Endothelial cell of umbilical vein (primary cell): ENCODE measurements at regions not wholly inside any gene's neighbourhood (a gene's known extent, or its start where the extent isn't known, plus 50 kb on each side); places are given as distances from the start of the nearest gene placed in this dataset.
"Not testable (repeated sequence)": the region's sequence is repeated elsewhere in the genome, so short reads cannot be mapped to it uniquely, and the experiment has no call there.

Experiments
- BruUV-seq: library from RNA; stranded (reverse); fragments of 400-500 nt; replicated peaks from 2 replicates; lab custom pipeline; 2021; lab: Mats Ljungman, UMichigan
- CTCF ChIA-PET: fragments of 300-600, 350-600 bp; sonication (Branson Sonifier 250); formaldehyde crosslinking; loops from one replicate; lab custom pipeline; 2021; ENCODE audit warnings: antibody characterized with exemption, inconsistent platforms; lab: Charles Lee
- POLR2A ChIA-PET: fragments of 300-600, 350-600 bp; sonication (Branson Sonifier 250); formaldehyde crosslinking; loops from one replicate; lab custom pipeline; 2021; ENCODE audit warnings: antibody characterized with exemption, inconsistent platforms; lab: Charles Lee
- DNase-seq: peaks from one replicate; pipeline ENCODE4 v3.0.0-alpha.2; 2011; ENCODE audit warnings: low read depth, low spot score
- FAIRE-seq: peaks from 2 replicates; lab custom pipeline; 2011; peaks lifted over from hg19 to GRCh38; lab: Jason Lieb, UNC
- H2AFZ ChIP-seq: 2 replicates; pipeline ENCODE4 v1.6.0; 2012; ENCODE audit warnings: low read depth, low read length, control low read depth, inconsistent platforms
- H3K27ac ChIP-seq: 2 replicates; pipeline ENCODE4 v1.5.1; 2011; ENCODE audit warnings: low read depth, mild to moderate bottlenecking, control low read depth, low read length, moderate library complexity; ENCODE audit not compliant: insufficient read depth
- H3K27me3 ChIP-seq, 2 experiments: 2 replicates each; pipeline versions ENCODE4 v1.6.0 to v1.6.1; 2011; ENCODE audit warnings: low read length in 2 of 2, mixed read lengths in 1 of 2; ENCODE audit not compliant: control insufficient read depth in 2 of 2, insufficient read depth in 2 of 2
- H3K36me3 ChIP-seq, 2 experiments: 2 replicates in 1 of 2; 3 replicates in 1 of 2; pipeline ENCODE4 v1.5.1; 2011; ENCODE audit warnings: low read length in 2 of 2, mild to moderate bottlenecking in 1 of 2, moderate library complexity in 1 of 2; ENCODE audit not compliant: control insufficient read depth in 2 of 2, insufficient read depth in 2 of 2; ENCODE audit errors: extremely low read depth in 1 of 2
- H3K4me1 ChIP-seq: 3 replicates; pipeline ENCODE4 v1.5.1; 2011; ENCODE audit warnings: mild to moderate bottlenecking, low read length; ENCODE audit not compliant: control insufficient read depth, insufficient read depth; ENCODE audit errors: extremely low read depth
- H3K4me2 ChIP-seq: 2 replicates; pipeline ENCODE4 v1.6.1; 2011; ENCODE audit warnings: low read length, control low read depth, mixed read lengths; ENCODE audit not compliant: insufficient read depth
- H3K4me3 ChIP-seq, 3 experiments: fragments of 200-600 bp in 1 of 3; sonication (generic), shearing (Covaris generic) in 1 of 3; replicated peaks in 1 of 3; 2 replicates each; pipeline ENCODE4 v1.5.1; 2011 to 2016; ENCODE audit warnings: control low read depth in 3 of 3, low read length in 3 of 3, mild to moderate bottlenecking in 2 of 3, inconsistent platforms in 1 of 3, low read depth in 1 of 3, moderate library complexity in 1 of 3; ENCODE audit not compliant: insufficient read depth in 1 of 3
- H3K79me2 ChIP-seq: 2 replicates; pipeline ENCODE4 v1.6.0; 2012; ENCODE audit warnings: low read length, inconsistent platforms; ENCODE audit not compliant: control insufficient read depth, insufficient read depth
- H3K9ac ChIP-seq: replicated peaks from 2 replicates; pipeline ENCODE3; 2011; ENCODE audit warnings: low read length, control low read depth; ENCODE audit not compliant: insufficient read depth; ENCODE audit errors: extremely low read depth
- H3K9me1 ChIP-seq: replicated peaks from 3 replicates; pipeline ENCODE4 v1.6.0; 2011; ENCODE audit warnings: mild to moderate bottlenecking, low read length; ENCODE audit not compliant: control insufficient read depth, insufficient read depth; ENCODE audit errors: extremely low read depth
- H3K9me3 ChIP-seq: replicated peaks from 2 replicates; pipeline ENCODE4 v1.5.1; 2012; ENCODE audit warnings: low read length, inconsistent platforms; ENCODE audit not compliant: control insufficient read depth, insufficient read depth
- H4K20me1 ChIP-seq: replicated peaks from 2 replicates; pipeline ENCODE3; 2011; ENCODE audit warnings: mild to moderate bottlenecking, low read length; ENCODE audit not compliant: control insufficient read depth, insufficient read depth; ENCODE audit errors: extremely low read depth
- EZH2 ChIP-seq: IDR thresholded peaks from 2 replicates; pipeline ENCODE4 v1.6.1; 2012; ENCODE audit warnings: borderline replicate concordance, low read depth, mild to moderate bottlenecking, moderate library complexity, low read length, inconsistent platforms; ENCODE audit not compliant: severe bottlenecking
- FOS ChIP-seq: IDR thresholded peaks from 2 replicates; pipeline ENCODE4 v1.6.1; 2011; ENCODE audit warnings: mild to moderate bottlenecking, low read length, moderate library complexity, borderline replicate concordance; ENCODE audit not compliant: insufficient read depth
- GATA2 ChIP-seq: IDR thresholded peaks from 2 replicates; pipeline ENCODE4 v1.7.0; 2011; ENCODE audit warnings: low read depth, mild to moderate bottlenecking, moderate library complexity, mixed read lengths, low read length; ENCODE audit not compliant: insufficient read length, insufficient read depth
- JUN ChIP-seq: IDR thresholded peaks from 2 replicates; pipeline ENCODE4 v1.6.1; 2011; ENCODE audit warnings: borderline replicate concordance, low read depth; ENCODE audit not compliant: insufficient read length, insufficient read depth
- MYC ChIP-seq: IDR thresholded peaks from one replicate; pipeline ENCODE4 v1.6.1; 2011; ENCODE audit warnings: mild to moderate bottlenecking, low read depth, low read length
- POLR2A ChIP-seq: IDR thresholded peaks from 2 replicates; pipeline ENCODE4 v1.6.1; 2012; ENCODE audit warnings: low read depth, mild to moderate bottlenecking, control low read depth, low read length
- POLR2AphosphoS5 ChIP-seq: IDR thresholded peaks from 2 replicates; pipeline ENCODE4 v1.6.1; 2012; ENCODE audit warnings: low read depth, mild to moderate bottlenecking, control low read depth, low read length, moderate library complexity; ENCODE audit not compliant: insufficient read depth
- dilution Hi-C: fragments of 300-500 bp; cut with MboI; formaldehyde crosslinking; loops from one replicate; pipeline ENCODE4 v1.15.0; 2019; ENCODE audit warnings: low sequenced_read_pairs; ENCODE audit not compliant: extremely low pct_ligation_motif_present
- intact Hi-C: fragments of 100-400 bp; cut with micrococcal nuclease; formaldehyde crosslinking; loops from one replicate; pipeline ENCODE4 v1.10.0; 2022
- TF ChIP-seq, protein P1 (sequence below), 2 donors: IDR thresholded peaks; 1 replicate in 1 of 2; 2 replicates in 1 of 2; pipeline ENCODE4 v1.5.1; 2011; ENCODE audit warnings: low read length in 2 of 2, mild to moderate bottlenecking in 2 of 2, moderate library complexity in 2 of 2, control low read depth in 1 of 2, inconsistent platforms in 1 of 2, low read depth in 1 of 2; ENCODE audit not compliant: insufficient read depth in 1 of 2; ENCODE audit errors: extremely low read depth in 1 of 2
- TF ChIP-seq, protein P2 (sequence below): IDR thresholded peaks from 2 replicates; pipeline ENCODE4 v1.6.1; 2011; ENCODE audit not compliant: insufficient read depth, insufficient read length

DNA sequence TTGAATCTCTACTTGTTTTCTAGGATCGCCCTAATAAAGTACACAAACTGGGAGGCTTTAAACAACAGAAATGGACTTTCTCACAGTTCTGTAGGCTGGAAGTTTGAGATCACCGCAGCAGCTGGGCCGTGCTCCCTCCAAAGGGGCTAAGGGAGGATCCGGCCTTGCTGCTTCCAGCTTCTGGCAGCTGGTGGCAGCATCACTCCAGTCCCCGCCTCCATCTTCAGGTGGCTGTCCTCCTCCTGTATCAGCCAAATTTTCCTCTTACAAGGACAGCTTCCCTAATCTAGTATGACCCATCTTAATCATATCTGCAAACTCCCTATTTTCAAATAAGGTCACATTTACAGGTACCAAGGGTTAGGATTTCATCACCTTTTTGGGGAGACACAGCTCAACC is 120.5 kb downstream of the MRPL57 start:
- TF ChIP-seq, protein P1, sequence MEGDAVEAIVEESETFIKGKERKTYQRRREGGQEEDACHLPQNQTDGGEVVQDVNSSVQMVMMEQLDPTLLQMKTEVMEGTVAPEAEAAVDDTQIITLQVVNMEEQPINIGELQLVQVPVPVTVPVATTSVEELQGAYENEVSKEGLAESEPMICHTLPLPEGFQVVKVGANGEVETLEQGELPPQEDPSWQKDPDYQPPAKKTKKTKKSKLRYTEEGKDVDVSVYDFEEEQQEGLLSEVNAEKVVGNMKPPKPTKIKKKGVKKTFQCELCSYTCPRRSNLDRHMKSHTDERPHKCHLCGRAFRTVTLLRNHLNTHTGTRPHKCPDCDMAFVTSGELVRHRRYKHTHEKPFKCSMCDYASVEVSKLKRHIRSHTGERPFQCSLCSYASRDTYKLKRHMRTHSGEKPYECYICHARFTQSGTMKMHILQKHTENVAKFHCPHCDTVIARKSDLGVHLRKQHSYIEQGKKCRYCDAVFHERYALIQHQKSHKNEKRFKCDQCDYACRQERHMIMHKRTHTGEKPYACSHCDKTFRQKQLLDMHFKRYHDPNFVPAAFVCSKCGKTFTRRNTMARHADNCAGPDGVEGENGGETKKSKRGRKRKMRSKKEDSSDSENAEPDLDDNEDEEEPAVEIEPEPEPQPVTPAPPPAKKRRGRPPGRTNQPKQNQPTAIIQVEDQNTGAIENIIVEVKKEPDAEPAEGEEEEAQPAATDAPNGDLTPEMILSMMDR (IDR thresholded peaks at IDR 0.05; ENCODE audit: extremely low read depth in 1 of 2, insufficient read depth in 1 of 2, low read depth in 1 of 2, low read length in 2 of 2), result peak; percentile 25 to 35
- intact Hi-C loops, result loop anchor here (1.0 to 5.0 kb wide), 4 partner anchors 120 to 375 kb away; partner anchors contain the start of genes FGF9, MRPL57 and SKA3
- H3K9me3 ChIP-seq, H3K4me2 ChIP-seq, H3K9me1 ChIP-seq, H3K79me2 ChIP-seq, POLR2A ChIA-PET, dilution Hi-C loops, H4K20me1 ChIP-seq, BruUV-seq, H3K27me3 ChIP-seq, H3K4me3 ChIP-seq, H3K36me3 ChIP-seq, H3K27ac ChIP-seq, H3K9ac ChIP-seq: not testable (repeated sequence)
- DNase-seq (peak; percentile 6), FAIRE-seq (peak; percentile 82)
- Histone ChIP-seq H3K4me1 (peaks cover 12% of the 10 kb centered on the region), H2AFZ (peak overlapping the region; percentile 95)
- CTCF ChIA-PET, result interaction anchor here (0.7 to 3.0 kb wide), 24 partner anchors 11 to 354 kb away, joined by 3 to 44 read pairs (median 4); partner anchors contain the start of genes MRPL57, SKA3 and ZDHHC20

DNA sequence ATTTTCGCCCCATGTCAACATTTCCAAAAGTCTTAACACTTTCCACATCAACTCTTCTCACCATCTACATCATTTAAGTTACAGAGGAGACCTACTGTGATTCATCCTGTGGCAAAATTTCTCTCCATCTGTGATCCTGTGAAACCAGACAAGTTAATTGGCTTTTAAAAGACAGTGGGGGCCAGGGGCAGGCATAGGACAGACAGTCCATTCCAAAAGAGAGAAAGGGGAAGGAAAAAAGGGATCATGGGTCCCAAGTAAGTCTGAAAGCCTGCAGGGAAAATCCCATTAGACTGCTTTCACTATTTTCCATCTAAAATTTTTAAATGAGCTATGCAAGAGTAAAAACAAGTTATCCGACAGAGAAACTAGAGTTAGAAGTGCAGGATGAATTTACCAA is 121.0 kb downstream of the MRPL57 start:
- dilution Hi-C loops (no loop called here), intact Hi-C loops (loop anchor here (1.0 to 5.0 kb wide), 4 partner anchors 120 to 375 kb away; partner anchors contain the start of genes FGF9, MRPL57 and SKA3)
- H3K27ac ChIP-seq, result no peak overlapping the region
- no peaks in the 10 kb centered on the region for H3K9me3 ChIP-seq
- peaks cover 12% of the 10 kb centered on the region for H3K4me1 ChIP-seq
- H3K4me3 ChIP-seq, result peak overlapping the region in 1 of 3 experiments; percentile 33
- no peaks in the 10 kb centered on the region for H3K9me1 ChIP-seq
- H3K4me2 ChIP-seq, result peak overlapping the region; percentile 69
- POLR2A ChIA-PET, result interaction anchor here (0.6 kb wide), 1 partner anchor 354 kb away, joined by 11 read pairs; no protein-coding TSS in a partner anchor
- H3K27me3 ChIP-seq, result no peaks in the 10 kb centered on the region
- TF ChIP-seq MYC, result no peak
- TF ChIP-seq POLR2A, result no peak
- TF ChIP-seq, protein P1 (IDR thresholded peaks at IDR 0.05; ENCODE audit: extremely low read depth in 1 of 2, insufficient read depth in 1 of 2, low read depth in 1 of 2, low read length in 2 of 2), result no peak
- no peak for TF ChIP-seq JUN
- TF ChIP-seq, protein P2, sequence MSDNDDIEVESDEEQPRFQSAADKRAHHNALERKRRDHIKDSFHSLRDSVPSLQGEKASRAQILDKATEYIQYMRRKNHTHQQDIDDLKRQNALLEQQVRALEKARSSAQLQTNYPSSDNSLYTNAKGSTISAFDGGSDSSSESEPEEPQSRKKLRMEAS, result no peak
- TF ChIP-seq GATA2, result no peak
- no peak for TF ChIP-seq EZH2
- TF ChIP-seq FOS, result no peak
- TF ChIP-seq POLR2AphosphoS5, result no peak
- FAIRE-seq, result no peak
- no peaks in the 10 kb centered on the region for H3K79me2 ChIP-seq
- no peaks in the 10 kb centered on the region for H3K36me3 ChIP-seq
- CTCF ChIA-PET, result interaction anchor here (0.7 to 3.0 kb wide), 25 partner anchors 9 to 355 kb away, joined by 3 to 44 read pairs (median 3); partner anchors contain the start of genes MRPL57, SKA3 and ZDHHC20
- H2AFZ ChIP-seq, result peak overlapping the region; percentile 95
- H4K20me1 ChIP-seq, result no peaks in the 10 kb centered on the region
- DNase-seq, result no peak
- no peak overlapping the region for H3K9ac ChIP-seq
- no TSS peak for BruUV-seq
